Astrocyte of the cerebellum (primary cell): ENCODE measurements at regions not wholly inside any gene's neighbourhood (a gene's known extent, or its start where the extent isn't known, plus 50 kb on each side); places are given as distances from the start of the nearest gene placed in this dataset.
A peak's percentile ranks its signal among the peaks of the same experiment; 100 is the strongest.
"Not testable (repeated sequence)": the region's sequence is repeated elsewhere in the genome, so short reads cannot be mapped to it uniquely, and the experiment has no call there.

ENCODE experiments used
- DNase-seq: peaks from one replicate; pipeline ENCODE4 v3.0.0-alpha.2; 2011; ENCODE audit warnings: low read depth
- H3K4me3 ChIP-seq: 2 replicates; pipeline ENCODE4 v1.5.1; 2011; ENCODE audit warnings: mild to moderate bottlenecking, low read depth, low read length, moderate library complexity
- in situ Hi-C: cut with HindIII; loops from 2 replicates; pipeline ENCODE4 v1.10.0; 2017; ENCODE audit warnings: low sequenced_read_pairs
- TF ChIP-seq, protein P1 (sequence below): IDR thresholded peaks from 2 replicates; pipeline ENCODE4 v1.5.1; 2012; ENCODE audit warnings: low read length, low read depth, moderate library complexity, mild to moderate bottlenecking; ENCODE audit errors: missing control alignments

DNA sequence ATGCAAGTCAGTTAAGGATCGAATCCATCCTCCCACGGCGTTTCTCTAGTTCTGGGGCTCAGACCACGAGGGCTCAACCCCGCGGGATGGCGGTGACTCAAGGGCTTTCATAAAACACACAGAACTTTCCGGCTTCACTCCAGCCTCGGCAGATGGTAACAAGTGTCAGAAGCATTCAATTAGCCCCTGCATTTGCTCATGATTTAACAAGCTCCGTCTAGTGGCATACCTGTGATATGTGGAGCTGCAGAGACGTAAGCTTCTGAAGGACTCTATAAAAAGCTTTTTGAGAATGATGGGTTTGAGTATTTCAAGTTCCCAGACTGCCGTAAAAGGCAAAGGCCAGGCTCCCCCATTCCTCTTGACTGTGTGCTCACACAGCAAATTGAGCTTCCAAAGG is 91.3 kb upstream of the SEC14L1 start:
- no peak for DNase-seq
- TF ChIP-seq, protein P1, sequence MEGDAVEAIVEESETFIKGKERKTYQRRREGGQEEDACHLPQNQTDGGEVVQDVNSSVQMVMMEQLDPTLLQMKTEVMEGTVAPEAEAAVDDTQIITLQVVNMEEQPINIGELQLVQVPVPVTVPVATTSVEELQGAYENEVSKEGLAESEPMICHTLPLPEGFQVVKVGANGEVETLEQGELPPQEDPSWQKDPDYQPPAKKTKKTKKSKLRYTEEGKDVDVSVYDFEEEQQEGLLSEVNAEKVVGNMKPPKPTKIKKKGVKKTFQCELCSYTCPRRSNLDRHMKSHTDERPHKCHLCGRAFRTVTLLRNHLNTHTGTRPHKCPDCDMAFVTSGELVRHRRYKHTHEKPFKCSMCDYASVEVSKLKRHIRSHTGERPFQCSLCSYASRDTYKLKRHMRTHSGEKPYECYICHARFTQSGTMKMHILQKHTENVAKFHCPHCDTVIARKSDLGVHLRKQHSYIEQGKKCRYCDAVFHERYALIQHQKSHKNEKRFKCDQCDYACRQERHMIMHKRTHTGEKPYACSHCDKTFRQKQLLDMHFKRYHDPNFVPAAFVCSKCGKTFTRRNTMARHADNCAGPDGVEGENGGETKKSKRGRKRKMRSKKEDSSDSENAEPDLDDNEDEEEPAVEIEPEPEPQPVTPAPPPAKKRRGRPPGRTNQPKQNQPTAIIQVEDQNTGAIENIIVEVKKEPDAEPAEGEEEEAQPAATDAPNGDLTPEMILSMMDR = peak; percentile 14
- H3K4me3 ChIP-seq = no peak overlapping the region
- in situ Hi-C loops = no loop called here

DNA sequence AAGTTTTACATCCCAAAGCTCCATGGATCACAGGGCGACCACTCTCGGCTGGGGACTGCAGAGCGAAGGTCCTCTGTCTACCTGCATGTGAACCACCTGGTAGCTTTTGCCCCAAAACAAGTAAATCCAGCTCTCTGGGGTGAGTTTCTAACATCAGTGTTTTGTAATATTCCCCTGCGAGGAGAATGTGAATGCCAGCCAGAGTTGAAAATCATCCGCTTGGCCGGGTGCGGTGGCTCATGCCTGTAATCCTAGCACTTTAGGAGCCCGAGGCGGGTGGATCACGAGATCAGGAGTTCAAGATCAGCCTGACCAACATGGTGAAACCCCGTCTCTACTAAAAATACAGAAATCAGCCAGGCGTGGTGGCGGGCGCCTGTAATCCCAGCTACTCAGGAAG is 89.9 kb upstream of the SEC14L1 start:
- in situ Hi-C loops, H3K4me3 ChIP-seq, DNase-seq: not testable (repeated sequence)

DNA sequence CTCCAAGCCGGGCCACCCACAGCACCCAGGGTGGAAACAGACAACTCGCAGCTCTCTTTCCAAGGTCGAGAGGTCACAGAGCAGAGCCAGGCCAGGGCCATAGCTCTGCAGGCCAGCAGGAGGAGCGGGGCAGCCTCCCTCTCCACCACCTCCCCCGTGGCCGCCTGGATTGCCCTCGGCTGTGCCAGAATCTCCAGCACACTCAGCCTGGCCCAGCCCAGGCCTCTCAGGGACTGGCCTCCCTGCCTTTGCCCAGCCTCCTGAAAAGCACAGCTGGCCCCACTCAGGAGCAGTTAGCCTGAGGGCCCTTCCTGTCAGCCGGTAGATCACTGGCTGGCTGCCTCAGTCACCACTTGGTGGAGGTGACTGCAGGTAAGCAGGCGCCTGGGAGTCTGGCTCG is 85.8 kb upstream of the SEC14L1 start:
- TF ChIP-seq, protein P1 = no peak
- DNase-seq = no peak
- in situ Hi-C loops = no loop called here

DNA sequence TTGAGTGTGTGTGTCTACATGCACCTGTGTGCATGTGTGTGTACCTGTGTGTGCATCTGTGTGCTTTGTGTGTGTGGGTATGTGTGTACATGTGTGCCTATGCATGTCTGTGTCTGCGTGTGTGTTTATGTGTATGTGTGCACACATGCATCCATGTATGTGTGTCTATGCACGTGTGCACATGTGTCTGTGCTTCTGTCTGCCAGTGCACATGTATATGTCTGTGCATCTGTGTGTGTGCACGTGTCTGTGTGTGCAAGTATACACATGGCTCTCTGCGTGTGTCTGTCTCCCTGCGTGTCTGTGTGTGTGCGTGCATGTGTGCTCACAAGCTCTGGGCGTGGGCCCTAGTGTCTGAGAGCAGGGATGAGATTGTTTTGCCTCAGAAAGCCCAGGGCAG is 85.3 kb upstream of the SEC14L1 start:
- no peak for DNase-seq
- TF ChIP-seq, protein P1 = no peak
- in situ Hi-C loops = no loop called here
- H3K4me3 ChIP-seq = no peak overlapping the region

More for the DNA sequence above, 85.8 kb upstream of the SEC14L1 start:
- H3K4me3 ChIP-seq = no peak overlapping the region

DNA sequence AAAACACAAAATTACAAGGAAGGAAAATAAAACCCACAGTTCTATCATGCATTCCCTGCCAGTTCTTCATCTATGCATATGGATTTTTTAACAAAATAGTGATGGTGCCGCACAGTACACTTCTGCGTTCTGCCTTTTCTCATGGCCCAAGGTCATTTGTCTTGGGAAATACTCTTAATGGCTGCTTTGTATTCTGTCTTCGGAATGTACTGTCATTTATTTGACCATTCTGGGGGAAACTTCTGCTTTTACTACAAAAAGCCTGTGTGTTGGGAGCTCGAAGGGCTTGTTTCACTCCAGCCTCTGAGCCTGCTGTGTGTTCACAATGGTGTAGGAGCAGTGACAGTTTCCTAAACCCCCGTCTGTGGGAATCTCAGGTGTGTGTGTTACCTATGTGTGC is 82.8 kb upstream of the SEC14L1 start:
- DNase-seq = no peak
- TF ChIP-seq, protein P1 = no peak
- in situ Hi-C loops = no loop called here
- no peak overlapping the region for H3K4me3 ChIP-seq

DNA sequence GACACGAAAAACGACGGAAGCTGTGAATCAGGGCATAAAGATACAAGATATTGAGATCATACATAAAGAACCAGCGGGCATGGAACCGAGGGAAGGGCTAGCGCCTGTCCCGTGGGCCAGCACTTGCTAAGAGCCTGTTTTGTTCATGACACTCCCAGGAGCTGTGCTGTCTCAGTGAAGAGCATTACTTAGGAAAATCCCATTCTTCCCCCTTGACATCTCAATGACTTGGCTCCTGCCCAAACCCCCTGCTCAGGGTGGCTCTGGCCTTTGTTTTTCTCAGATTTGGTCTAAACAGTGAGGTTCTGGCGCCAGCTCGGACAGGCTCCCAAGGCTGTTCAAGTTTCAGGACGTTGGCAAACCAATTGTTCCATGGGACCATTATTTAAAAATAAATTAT is 79.1 kb upstream of the SEC14L1 start:
- H3K4me3 ChIP-seq = no peak overlapping the region
- DNase-seq = no peak
- in situ Hi-C loops = no loop called here
- TF ChIP-seq, protein P1 = no peak

DNA sequence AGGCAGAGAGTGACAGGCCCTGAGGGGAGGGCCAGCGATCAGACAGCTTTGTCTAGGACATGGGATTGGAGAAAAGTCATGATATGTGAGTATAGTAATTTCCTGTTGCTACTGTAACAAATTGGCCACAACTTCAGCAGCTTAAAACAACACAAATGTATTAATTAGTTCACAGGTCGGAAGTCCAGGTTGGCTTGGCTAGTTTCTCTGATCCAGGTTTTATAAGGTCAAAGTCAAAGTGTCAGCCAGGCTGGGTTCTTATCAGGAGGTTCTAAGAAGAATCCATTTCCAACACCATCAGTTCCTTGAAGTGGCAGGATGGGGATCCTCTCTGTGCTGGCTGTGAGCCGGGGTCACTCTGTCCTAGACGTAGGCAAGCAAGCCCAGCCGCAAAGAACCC is 76.2 kb upstream of the SEC14L1 start:
- no peak overlapping the region for H3K4me3 ChIP-seq
- in situ Hi-C loops = no loop called here
- DNase-seq = no peak
- TF ChIP-seq, protein P1 = no peak
